ENCODE measurements at regions not wholly inside any gene's neighbourhood (a gene's known extent, or its start where the extent isn't known, plus 50 kb on each side); places are given as distances from the start of the nearest gene placed in this dataset.

- peak; percentile 38 for DNase-seq
These were observed 157.0 kb upstream of the HS6ST1 start for GRCh38 chr2:128475427-128476211.

GRCh38 chr2:128477026-128477820, 158.6 kb upstream of the HS6ST1 start:
- DNase-seq = peak; percentile 36

DNA sequence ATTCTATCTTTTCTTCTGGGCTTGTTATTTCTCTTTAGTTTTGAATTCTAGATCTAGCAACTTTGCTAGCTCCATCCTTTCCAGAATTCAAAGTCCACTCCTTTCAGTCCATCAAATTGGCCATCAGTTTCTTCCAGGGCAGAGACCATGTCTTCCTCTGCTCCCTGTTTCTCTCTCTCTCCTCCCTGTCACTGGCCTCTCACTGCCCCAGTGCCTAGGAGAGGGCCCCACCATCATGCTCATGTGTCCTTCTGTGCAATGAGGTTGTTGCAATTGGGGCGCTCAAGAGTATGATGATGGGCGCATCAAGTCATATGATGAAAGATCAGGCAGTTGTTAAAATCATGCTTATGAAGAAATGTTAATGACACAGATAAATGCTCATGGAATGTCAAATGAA, 159.2 kb upstream of the HS6ST1 start:
- peak; percentile 13 for DNase-seq

GRCh38 chr2:128485761-128486639, 167.3 kb upstream of the HS6ST1 start:
- peak; percentile 26 for DNase-seq

DNA sequence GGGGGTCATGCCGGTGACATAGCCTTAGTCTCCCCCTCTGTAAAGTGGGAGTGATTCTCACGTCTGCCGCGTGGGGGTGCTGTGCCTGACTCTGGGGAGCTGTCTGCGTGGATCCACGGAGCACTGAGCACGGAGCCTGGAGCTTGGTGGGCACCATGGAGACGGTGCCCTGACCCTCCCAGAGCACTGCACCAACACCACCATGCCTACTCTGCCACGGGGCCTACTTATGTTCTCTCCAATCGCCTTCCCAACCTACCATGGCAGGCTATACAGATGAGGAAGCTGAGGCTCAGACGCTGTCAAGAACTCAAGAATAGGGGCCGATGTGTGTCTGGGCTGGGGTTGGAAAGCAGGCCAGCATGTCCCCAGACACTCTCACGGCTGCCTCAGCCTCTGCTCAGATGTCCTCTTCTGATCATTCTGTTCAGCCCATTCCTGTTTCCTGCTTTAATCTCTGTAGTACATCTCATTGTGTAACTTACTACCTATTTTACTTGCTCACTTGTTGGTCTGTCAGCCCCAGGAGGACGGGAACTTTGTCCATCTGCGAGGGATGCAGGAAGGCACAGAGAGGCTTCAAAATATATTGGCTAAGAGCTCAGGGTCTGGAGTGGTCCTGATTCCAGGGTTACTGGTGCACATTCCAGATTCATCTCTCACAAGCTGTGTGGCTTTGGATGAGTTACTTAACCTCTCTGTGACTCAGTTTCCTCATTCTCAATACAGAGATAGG, 168.1 kb upstream of the HS6ST1 start:
- DNase-seq = peak; percentile 25

GRCh38 chr2:128487650-128488387, 169.2 kb upstream of the HS6ST1 start:
- no peak for DNase-seq

DNA sequence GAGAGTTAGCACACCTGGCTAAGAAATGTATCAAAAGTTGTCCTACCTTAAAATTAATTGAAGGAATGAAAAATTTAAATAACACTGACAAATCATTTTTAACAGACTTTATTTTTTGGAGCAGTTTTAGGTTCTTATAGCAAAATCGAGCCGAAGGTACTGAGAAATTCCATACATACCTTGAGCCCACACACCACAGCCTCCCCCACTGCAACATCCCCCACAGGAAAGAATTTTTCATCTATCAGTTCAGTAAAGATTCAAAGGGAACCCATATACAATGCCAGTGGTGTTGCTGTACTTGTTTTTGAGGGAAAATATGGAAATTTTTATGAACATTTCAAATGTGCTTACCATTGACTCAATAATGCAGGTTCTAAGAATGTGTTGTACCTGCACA, 169.8 kb upstream of the HS6ST1 start:
- no peak for DNase-seq

DNA sequence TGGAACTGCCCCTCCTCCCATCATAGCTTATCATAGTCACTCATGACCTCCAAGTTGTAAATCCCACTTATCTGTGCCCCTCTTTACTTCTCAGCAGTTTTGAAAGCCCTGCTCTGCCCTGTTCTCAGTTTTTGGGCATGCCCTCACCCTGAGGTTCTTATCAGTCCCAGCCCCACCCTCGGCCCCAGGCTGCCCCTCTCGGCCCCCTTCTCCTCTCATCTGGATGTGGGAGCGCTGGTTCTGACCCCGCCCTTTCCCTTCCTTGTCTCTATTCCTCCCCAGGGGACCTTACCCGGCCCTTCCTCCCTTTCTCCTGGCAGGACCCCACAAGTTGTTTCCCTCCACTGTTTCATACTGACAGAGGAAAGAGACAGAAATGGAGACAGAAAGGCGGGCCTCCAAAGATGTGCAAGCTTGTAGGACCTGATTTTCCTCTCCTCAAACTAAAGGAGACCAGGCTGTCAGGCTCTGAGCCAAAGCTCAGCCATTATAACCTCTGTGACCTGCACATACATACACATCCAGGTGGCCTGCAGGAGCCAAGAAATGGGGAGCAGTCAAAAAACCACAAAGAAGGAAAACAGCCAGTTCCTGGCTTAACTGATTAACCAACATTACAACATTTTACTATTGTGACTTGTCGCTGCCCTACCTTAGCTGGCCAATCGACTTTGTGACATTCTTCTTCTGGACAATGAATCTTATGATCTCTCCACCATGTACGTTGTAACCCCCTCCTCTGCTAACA, 171.0 kb upstream of the HS6ST1 start:
- DNase-seq = no peak

GRCh38 chr2:128490321-128490720, 171.7 kb upstream of the HS6ST1 start:
- no peak for DNase-seq

GRCh38 chr2:128490881-128491691, 172.4 kb upstream of the HS6ST1 start:
- DNase-seq = no peak

- no peak for DNase-seq
These were observed 173.1 kb upstream of the HS6ST1 start for GRCh38 chr2:128491692-128492244.

DNA sequence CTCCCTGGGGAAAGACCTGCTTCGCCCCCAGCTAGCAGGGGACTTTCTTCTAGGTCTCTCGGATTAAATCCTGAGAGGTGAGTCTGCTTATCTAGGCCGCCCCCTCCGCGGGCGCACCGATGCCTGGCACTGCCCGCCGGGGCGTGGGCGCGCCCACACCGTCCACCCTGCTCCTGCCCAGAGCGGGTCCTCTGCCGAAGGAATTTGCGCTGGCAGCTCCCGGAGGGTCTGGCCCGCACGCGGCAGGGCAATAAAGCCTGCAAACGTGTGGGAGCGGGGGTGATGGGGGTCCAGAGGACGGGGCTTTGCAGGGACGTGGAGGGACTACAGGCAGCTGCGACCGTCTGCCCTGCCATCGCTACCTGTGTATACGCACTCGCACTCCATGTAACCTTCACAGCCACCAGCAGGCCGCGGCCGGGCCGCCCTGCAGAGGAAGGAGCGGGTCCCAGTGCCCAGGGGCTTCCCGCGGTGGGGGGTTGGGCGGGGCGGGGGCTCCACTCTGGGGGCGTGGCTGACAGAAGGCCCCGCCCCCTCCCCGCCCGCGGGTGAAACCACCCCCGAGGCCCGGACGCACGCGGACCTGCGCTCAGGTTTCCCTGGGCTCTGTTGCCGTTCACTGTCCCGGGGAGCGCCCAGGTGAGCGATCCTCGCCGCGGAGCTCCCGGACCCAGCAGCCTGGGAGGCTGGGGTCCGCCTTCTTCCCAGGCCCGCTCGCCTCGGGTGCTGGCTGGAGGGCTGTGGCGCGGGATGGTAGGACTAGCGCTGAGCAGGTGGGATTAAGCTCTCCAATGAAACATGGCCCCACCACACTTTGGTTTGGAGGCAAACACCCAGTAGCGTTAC, 174.5 kb upstream of the HS6ST1 start:
- DNase-seq = no peak

DNA sequence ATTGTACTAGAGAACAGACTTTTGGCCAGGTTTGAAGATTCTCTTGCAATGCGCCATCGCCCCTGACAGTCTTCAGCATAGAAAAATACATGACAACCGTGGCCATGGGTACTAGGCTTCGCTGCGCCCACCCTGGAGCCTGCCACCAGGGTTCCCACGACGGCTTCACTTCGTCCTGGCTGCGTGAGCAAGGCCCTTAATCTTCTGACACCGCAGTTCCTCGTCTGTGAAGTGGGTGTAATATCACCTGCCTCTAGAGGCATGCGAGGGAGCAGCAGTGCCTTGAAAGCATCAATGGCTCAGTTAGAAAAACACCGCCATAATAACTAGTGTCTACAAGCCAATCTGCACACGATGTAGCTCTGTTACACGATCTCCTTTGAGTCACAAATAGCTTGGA, 175.2 kb upstream of the HS6ST1 start:
- peak; percentile 2 for DNase-seq

DNA sequence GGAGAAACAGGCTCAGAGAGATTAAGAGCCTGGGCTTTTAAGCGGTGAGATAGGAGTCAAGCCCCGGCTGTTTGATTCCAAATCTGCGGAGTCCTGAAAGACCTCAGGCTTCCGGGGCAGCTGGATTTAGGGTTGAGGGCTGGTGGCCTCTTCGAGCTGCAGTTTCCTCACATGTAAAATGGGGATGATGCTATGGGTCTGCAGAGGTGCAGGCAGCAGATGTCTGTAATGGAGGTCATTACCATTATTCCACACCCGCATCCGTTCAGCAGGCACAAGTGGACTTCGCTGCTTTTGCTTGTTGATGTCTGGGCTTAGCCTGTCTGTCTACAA, 175.6 kb upstream of the HS6ST1 start:
- DNase-seq = peak; percentile 23

DNA sequence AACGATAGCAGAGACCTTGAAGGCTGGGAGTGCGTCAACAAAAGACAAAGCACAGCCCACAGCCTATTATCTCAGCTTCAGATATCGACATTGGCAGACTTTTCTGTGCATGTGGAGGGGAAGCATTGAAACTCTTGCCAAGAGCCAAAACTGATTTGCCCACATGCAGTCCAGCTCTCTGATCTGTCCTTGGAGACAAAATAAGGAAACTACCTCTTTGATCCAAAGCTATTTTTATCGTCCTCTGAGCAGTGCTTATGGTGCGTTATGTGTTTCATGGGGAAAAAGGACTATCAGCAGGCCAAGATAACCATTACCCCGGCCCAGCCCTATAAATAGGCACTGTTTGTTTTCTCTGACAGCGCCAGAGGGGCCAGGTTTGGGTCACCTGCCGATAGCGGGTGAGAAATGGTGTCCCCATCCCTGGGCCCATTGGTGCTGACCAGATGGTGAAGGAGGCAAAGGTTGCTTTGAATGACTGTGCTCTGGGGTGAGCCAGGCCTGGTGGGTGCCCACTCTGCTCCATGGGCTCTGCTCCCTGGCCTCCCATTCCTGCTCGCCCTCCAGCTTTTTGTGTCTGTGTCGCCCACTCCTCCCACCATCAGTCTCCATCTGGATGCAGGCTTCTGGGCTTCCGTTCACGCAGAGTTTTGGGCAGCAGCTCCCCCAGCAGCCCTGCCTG, 176.1 kb upstream of the HS6ST1 start:
- DNase-seq = peak; percentile 22

- DNase-seq = peak; percentile 8
These were observed 177.4 kb upstream of the HS6ST1 start for GRCh38 chr2:128495996-128496547.

GRCh38 chr2:128496700-128497099, 178.0 kb upstream of the HS6ST1 start:
- peak; percentile 12 for DNase-seq

GRCh38 chr2:128497461-128497860, 178.8 kb upstream of the HS6ST1 start:
- peak; percentile 7 for DNase-seq

Data from activated CD8-positive, alpha-beta memory T cell treated with anti-CD3 and anti-CD28 coated beads, Interleukin-2, amount 50 U/mL, for 48 hours (primary cell).